ENCODE measurements at regions not wholly inside any gene's neighbourhood (a gene's known extent, or its start where the extent isn't known, plus 50 kb on each side); places are given as distances from the start of the nearest gene placed in this dataset.

DNA sequence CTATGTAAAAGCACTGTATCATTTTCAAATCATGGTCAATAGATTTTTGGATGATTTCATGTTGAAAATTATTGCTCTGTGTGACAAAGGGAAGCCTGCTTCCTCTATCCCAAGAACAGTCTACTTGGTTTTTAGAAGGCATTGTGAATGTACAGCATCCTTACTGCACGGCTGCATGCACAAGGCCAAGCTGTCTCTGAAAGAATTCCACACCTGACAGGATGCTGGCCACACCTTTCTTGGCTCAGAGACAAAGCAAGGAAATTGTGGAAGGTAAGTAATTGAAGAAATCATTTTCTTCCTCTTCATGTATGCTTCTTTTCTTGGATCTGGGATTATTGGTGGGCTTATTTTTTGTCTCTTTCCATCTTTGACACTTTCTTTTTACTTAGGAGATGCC is 53.7 kb upstream of the VCAN start:
- intact Hi-C loops (cut with micrococcal nuclease) = no loop called here
- Histone ChIP-seq H3K27me3 (ENCODE audit: control insufficient read depth in 2 of 2, insufficient read depth in 2 of 2, low read length in 2 of 2) (0 out of 5 replicates have a peak, but pooled peaks cover 0 to 3% of the 10 kb centered on the region in 2 experiments), H3K4me2 (ENCODE audit: insufficient read depth, low read length) (no peak overlapping the region), H4K20me1 (replicated peaks; ENCODE audit: control insufficient read depth, insufficient read depth, low read length) (no peaks in the 10 kb centered on the region), H2AFZ (ENCODE audit: low read depth, low read length) (no peak overlapping the region), H3K4me1 (replicated peaks in 1 of 2; ENCODE audit: control insufficient read depth in 2 of 2, insufficient read depth in 2 of 2, low read length in 2 of 2) (no peaks in the 10 kb centered on the region), H3K4me3 (no peak overlapping the region), H3K9ac (ENCODE audit: insufficient read depth in 1 of 2, low read depth in 2 of 2, low read length in 2 of 2) (no peak overlapping the region), H3K36me3 (ENCODE audit: control insufficient read depth, insufficient read depth, low read length) (no peaks in the 10 kb centered on the region), H3K9me1 (ENCODE audit: control insufficient read depth, insufficient read depth, low read length) (no peaks in the 10 kb centered on the region), H3K27ac (ENCODE audit: extremely low read depth, low read depth, low read length) (no peak overlapping the region), H3K9me3 (replicated peaks; ENCODE audit: control insufficient read depth, insufficient read depth, low read depth, low read length) (no peaks in the 10 kb centered on the region), H3K79me2 (ENCODE audit: control insufficient read depth, insufficient read depth, low read length) (no peaks in the 10 kb centered on the region)
- FAIRE-seq (no peak), ATAC-seq (no peak), DNase-seq (ENCODE audit: extremely low read depth in 1 of 4, low spot score in 3 of 4) (no peak)
- 0% methylated on average over 1 of the region's 1 CpG for WGBS (ENCODE audit: insufficient coverage, low coverage, missing lambda C conversion rate)
- BruUV-seq (replicated peaks) = no TSS peak
- TF ChIP-seq NEUROD1 (IDR thresholded peaks at IDR 0.05; ENCODE audit: borderline replicate concordance, low read depth, low read length, partially characterized antibody) (no peak), TAF15 (IDR thresholded peaks at IDR 0.05; ENCODE audit: low read depth, low read length) (no peak)
- POLR2A ChIA-PET = interaction anchor here (1.5 kb wide), 1 partner anchor 13 kb away, joined by 4 read pairs; no protein-coding TSS in a partner anchor
- CTCF ChIA-PET (ENCODE audit: low intra/inter-chr PET ratio) = no interaction called here
- in situ Hi-C loops (cut with MboI) = no loop called here

DNA sequence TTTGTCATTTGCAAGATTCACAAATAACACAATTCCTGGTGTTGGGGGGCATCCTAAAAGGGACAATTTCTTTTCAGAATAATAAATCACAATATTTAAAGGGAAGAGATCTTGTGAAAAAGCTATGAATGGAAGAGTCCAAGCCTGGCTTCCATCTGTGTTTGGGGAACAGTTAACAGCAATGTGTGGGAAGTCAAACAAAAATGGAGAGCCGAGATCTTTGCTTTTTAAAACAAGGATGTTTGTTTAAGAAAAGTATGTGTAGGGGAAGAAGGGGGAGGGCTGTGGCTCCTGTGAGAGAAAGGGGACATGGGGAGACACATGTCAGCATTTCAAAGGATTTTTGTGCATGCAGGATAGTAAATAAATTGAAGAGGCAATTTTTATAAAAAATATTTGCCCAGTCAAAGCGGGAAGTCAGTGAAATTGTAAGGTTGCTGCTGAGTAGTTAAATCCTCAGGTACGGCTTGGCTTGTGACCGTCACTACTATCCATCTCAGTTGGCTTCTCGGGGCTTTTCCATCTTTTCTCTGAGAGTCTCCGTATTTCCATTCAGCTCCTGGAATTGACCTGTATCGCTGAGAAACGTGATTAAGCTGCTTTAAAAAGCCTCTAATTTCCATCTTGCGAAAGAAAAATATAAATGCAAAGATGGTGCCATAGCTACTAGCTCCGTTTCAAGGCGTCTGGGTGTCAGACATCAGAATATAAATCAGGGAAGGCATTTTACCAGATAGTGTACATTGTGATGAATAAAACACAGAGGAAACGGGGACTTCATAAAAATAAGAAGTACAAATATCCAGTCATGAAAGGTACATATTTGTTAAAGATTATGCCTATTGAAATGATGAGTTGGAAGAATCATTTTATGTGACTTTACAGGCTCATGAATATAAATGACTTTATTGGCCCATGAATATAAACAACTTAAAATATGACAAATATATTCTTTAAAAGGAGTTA is 52.9 kb upstream of the VCAN start:
- CTCF ChIA-PET (ENCODE audit: low intra/inter-chr PET ratio) = no interaction called here
- H2AFZ ChIP-seq (ENCODE audit: low read depth, low read length) = no peak overlapping the region
- POLR2A ChIA-PET = interaction anchor here (0.7 to 1.5 kb wide), 2 partner anchors 14 to 911 kb away, joined by 3 to 4 read pairs; no protein-coding TSS in a partner anchor
- H3K27me3 ChIP-seq (ENCODE audit: control insufficient read depth in 2 of 2, insufficient read depth in 2 of 2, low read length in 2 of 2) = 0 out of 5 replicates have a peak, but pooled peaks cover 0 to 3% of the 10 kb centered on the region in 2 experiments
- no peaks in the 10 kb centered on the region for H3K9me3 ChIP-seq (replicated peaks; ENCODE audit: control insufficient read depth, insufficient read depth, low read depth, low read length)
- in situ Hi-C loops (cut with MboI) = no loop called here
- H3K79me2 ChIP-seq (ENCODE audit: control insufficient read depth, insufficient read depth, low read length) = no peaks in the 10 kb centered on the region
- intact Hi-C loops (cut with micrococcal nuclease) = no loop called here
- FAIRE-seq = no peak
- no peak overlapping the region for H3K9ac ChIP-seq (ENCODE audit: insufficient read depth in 1 of 2, low read depth in 2 of 2, low read length in 2 of 2)
- no peak overlapping the region for H3K4me2 ChIP-seq (ENCODE audit: insufficient read depth, low read length)
- no TSS peak for BruUV-seq (replicated peaks)
- H3K27ac ChIP-seq (ENCODE audit: extremely low read depth, low read depth, low read length) = no peak overlapping the region
- WGBS (ENCODE audit: insufficient coverage, low coverage, missing lambda C conversion rate) = 5% methylated on average over 12 of the region's 12 CpGs
- DNase-seq (ENCODE audit: extremely low read depth in 1 of 4, low spot score in 3 of 4) = no peak
- H3K36me3 ChIP-seq (ENCODE audit: control insufficient read depth, insufficient read depth, low read length) = no peaks in the 10 kb centered on the region
- no peaks in the 10 kb centered on the region for H4K20me1 ChIP-seq (replicated peaks; ENCODE audit: control insufficient read depth, insufficient read depth, low read length)
- no peaks in the 10 kb centered on the region for H3K4me1 ChIP-seq (replicated peaks in 1 of 2; ENCODE audit: control insufficient read depth in 2 of 2, insufficient read depth in 2 of 2, low read length in 2 of 2)
- H3K4me3 ChIP-seq = no peak overlapping the region
- ATAC-seq = no peak
- no peaks in the 10 kb centered on the region for H3K9me1 ChIP-seq (ENCODE audit: control insufficient read depth, insufficient read depth, low read length)
- TF ChIP-seq, protein P1, sequence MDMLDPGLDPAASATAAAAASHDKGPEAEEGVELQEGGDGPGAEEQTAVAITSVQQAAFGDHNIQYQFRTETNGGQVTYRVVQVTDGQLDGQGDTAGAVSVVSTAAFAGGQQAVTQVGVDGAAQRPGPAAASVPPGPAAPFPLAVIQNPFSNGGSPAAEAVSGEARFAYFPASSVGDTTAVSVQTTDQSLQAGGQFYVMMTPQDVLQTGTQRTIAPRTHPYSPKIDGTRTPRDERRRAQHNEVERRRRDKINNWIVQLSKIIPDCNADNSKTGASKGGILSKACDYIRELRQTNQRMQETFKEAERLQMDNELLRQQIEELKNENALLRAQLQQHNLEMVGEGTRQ (CRISPR knock-in tag; IDR thresholded peaks at IDR 0.05) = no peak
- TF ChIP-seq MAFK (IDR thresholded peaks at IDR 0.05; ENCODE audit: low read length) (no peak), HDAC3 (IDR thresholded peaks at IDR 0.05; ENCODE audit: borderline replicate concordance, partially characterized antibody) (no peak), MCM5 (IDR thresholded peaks at IDR 0.05; ENCODE audit: low read depth) (no peak), ZNF696 (CRISPR knock-in tag; conservative IDR thresholded peaks at IDR 0.05) (no peak), FOS (IDR thresholded peaks at IDR 0.05; ENCODE audit: extremely low read depth, insufficient read length) (no peak), CC2D1A (IDR thresholded peaks at IDR 0.05) (no peak), YBX1 (IDR thresholded peaks at IDR 0.05) (no peak)
- TF ChIP-seq, protein P2, sequence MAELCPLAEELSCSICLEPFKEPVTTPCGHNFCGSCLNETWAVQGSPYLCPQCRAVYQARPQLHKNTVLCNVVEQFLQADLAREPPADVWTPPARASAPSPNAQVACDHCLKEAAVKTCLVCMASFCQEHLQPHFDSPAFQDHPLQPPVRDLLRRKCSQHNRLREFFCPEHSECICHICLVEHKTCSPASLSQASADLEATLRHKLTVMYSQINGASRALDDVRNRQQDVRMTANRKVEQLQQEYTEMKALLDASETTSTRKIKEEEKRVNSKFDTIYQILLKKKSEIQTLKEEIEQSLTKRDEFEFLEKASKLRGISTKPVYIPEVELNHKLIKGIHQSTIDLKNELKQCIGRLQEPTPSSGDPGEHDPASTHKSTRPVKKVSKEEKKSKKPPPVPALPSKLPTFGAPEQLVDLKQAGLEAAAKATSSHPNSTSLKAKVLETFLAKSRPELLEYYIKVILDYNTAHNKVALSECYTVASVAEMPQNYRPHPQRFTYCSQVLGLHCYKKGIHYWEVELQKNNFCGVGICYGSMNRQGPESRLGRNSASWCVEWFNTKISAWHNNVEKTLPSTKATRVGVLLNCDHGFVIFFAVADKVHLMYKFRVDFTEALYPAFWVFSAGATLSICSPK (IDR thresholded peaks at IDR 0.05; ENCODE audit: borderline replicate concordance) = no peak
